Erythroblast (primary cell): ENCODE measurements at regions not wholly inside any gene's neighbourhood (a gene's known extent, or its start where the extent isn't known, plus 50 kb on each side); places are given as distances from the start of the nearest gene placed in this dataset.

Source experiments
- GATA1 ChIP-seq: IDR thresholded peaks from 2 replicates; pipeline ENCODE4 v1.6.1; 2011; ENCODE audit warnings: low read depth, mild to moderate bottlenecking, control low read depth, low read length, moderate library complexity
- POLR2A ChIP-seq: IDR thresholded peaks from 2 replicates; pipeline ENCODE4 v1.6.1; 2011; ENCODE audit warnings: mild to moderate bottlenecking, low read length

GRCh38 chr15:62912808-62913207, 129.7 kb upstream of the TPM1 start:
- TF ChIP-seq POLR2A, result no peak
- TF ChIP-seq GATA1, result no peak
